ENCODE measurements at regions not wholly inside any gene's neighbourhood (a gene's known extent, or its start where the extent isn't known, plus 50 kb on each side); places are given as distances from the start of the nearest gene placed in this dataset.

- Histone ChIP-seq H3K4me3 (no peak overlapping the region), H3K4me2 (no peak overlapping the region), H3K36me3 (replicated peaks; ENCODE audit: insufficient read depth, low read depth) (no peaks in the 10 kb centered on the region), H3K4me1 (ENCODE audit: insufficient read depth) (no peaks in the 10 kb centered on the region), H3K9me2 (replicated peaks; ENCODE audit: insufficient read depth) (no peaks in the 10 kb centered on the region), H3K79me2 (no peaks in the 10 kb centered on the region), H3K27ac (no peak overlapping the region), H3K27me3 (no peaks in the 10 kb centered on the region), H4K20me1 (ENCODE audit: insufficient read depth, poor library complexity, severe bottlenecking) (no peaks in the 10 kb centered on the region), H2AFZ (no peak overlapping the region), H3K9me3 (ENCODE audit: low read depth) (no peaks in the 10 kb centered on the region)
- 92% methylated on average over 2 of the region's 2 CpGs for WGBS (ENCODE audit: low lambda C conversion rate, missing lambda C conversion rate)
- DNase-seq (ENCODE audit: low spot score) = no peak
- TF ChIP-seq EZH2phosphoT487 (IDR thresholded peaks at IDR 0.05; ENCODE audit: low read depth, severe bottlenecking, unreplicated experiment) (no peak), CTCF (IDR thresholded peaks at IDR 0.05; ENCODE audit: poor library complexity) (no peak), EZH2 (IDR thresholded peaks at IDR 0.05; ENCODE audit: borderline replicate concordance) (no peak)
Observed at GRCh38 chr10:4742217-4742616, 83.8 kb upstream of the AKR1E2 start.

- H3K79me2 ChIP-seq = no peaks in the 10 kb centered on the region
- no peak overlapping the region for H2AFZ ChIP-seq
- H3K9me3 ChIP-seq (ENCODE audit: low read depth) = no peaks in the 10 kb centered on the region
- H4K20me1 ChIP-seq (ENCODE audit: insufficient read depth, poor library complexity, severe bottlenecking) = no peaks in the 10 kb centered on the region
- no peak overlapping the region for H3K4me3 ChIP-seq
- no peaks in the 10 kb centered on the region for H3K27me3 ChIP-seq
- H3K27ac ChIP-seq = no peak overlapping the region
- no peaks in the 10 kb centered on the region for H3K36me3 ChIP-seq (replicated peaks; ENCODE audit: insufficient read depth, low read depth)
- WGBS (ENCODE audit: low lambda C conversion rate, missing lambda C conversion rate) = 64% methylated on average over 2 of the region's 2 CpGs
- no peak for TF ChIP-seq EZH2 (IDR thresholded peaks at IDR 0.05; ENCODE audit: borderline replicate concordance)
- no peak for TF ChIP-seq EZH2phosphoT487 (IDR thresholded peaks at IDR 0.05; ENCODE audit: low read depth, severe bottlenecking, unreplicated experiment)
- no peak for TF ChIP-seq CTCF (IDR thresholded peaks at IDR 0.05; ENCODE audit: poor library complexity)
- H3K4me1 ChIP-seq (ENCODE audit: insufficient read depth) = no peaks in the 10 kb centered on the region
- H3K4me2 ChIP-seq = no peak overlapping the region
- no peaks in the 10 kb centered on the region for H3K9me2 ChIP-seq (replicated peaks; ENCODE audit: insufficient read depth)
- no peak for DNase-seq (ENCODE audit: low spot score)
Observed at GRCh38 chr10:4740471-4740870, 85.5 kb upstream of the AKR1E2 start.

- WGBS (ENCODE audit: low lambda C conversion rate, missing lambda C conversion rate) = 69% methylated on average over 5 of the region's 5 CpGs
- no peaks in the 10 kb centered on the region for H3K36me3 ChIP-seq (replicated peaks; ENCODE audit: insufficient read depth, low read depth)
- no peak for DNase-seq (ENCODE audit: low spot score)
- no peak overlapping the region for H3K27ac ChIP-seq
- no peaks in the 10 kb centered on the region for H4K20me1 ChIP-seq (ENCODE audit: insufficient read depth, poor library complexity, severe bottlenecking)
- H3K9me3 ChIP-seq (ENCODE audit: low read depth) = no peaks in the 10 kb centered on the region
- TF ChIP-seq CTCF (IDR thresholded peaks at IDR 0.05; ENCODE audit: poor library complexity) (no peak), EZH2 (IDR thresholded peaks at IDR 0.05; ENCODE audit: borderline replicate concordance) (no peak), EZH2phosphoT487 (IDR thresholded peaks at IDR 0.05; ENCODE audit: low read depth, severe bottlenecking, unreplicated experiment) (no peak)
- no peaks in the 10 kb centered on the region for H3K4me1 ChIP-seq (ENCODE audit: insufficient read depth)
- H3K4me2 ChIP-seq = no peak overlapping the region
- H3K79me2 ChIP-seq = no peaks in the 10 kb centered on the region
- no peak overlapping the region for H3K4me3 ChIP-seq
- H3K9me2 ChIP-seq (replicated peaks; ENCODE audit: insufficient read depth) = no peaks in the 10 kb centered on the region
- H3K27me3 ChIP-seq = no peaks in the 10 kb centered on the region
- H2AFZ ChIP-seq = no peak overlapping the region
Observed at GRCh38 chr10:4736608-4737007, 89.4 kb upstream of the AKR1E2 start.

GRCh38 chr10:4736183-4736582, 89.8 kb upstream of the AKR1E2 start:
- Histone ChIP-seq H3K27ac (no peak overlapping the region), H3K9me2 (replicated peaks; ENCODE audit: insufficient read depth) (no peaks in the 10 kb centered on the region), H2AFZ (no peak overlapping the region), H3K9me3 (ENCODE audit: low read depth) (no peaks in the 10 kb centered on the region), H3K27me3 (no peaks in the 10 kb centered on the region), H3K4me2 (no peak overlapping the region), H3K4me1 (ENCODE audit: insufficient read depth) (no peaks in the 10 kb centered on the region), H3K79me2 (no peaks in the 10 kb centered on the region), H3K4me3 (no peak overlapping the region), H4K20me1 (ENCODE audit: insufficient read depth, poor library complexity, severe bottlenecking) (no peaks in the 10 kb centered on the region), H3K36me3 (replicated peaks; ENCODE audit: insufficient read depth, low read depth) (no peaks in the 10 kb centered on the region)
- TF ChIP-seq EZH2 (IDR thresholded peaks at IDR 0.05; ENCODE audit: borderline replicate concordance) (no peak), CTCF (IDR thresholded peaks at IDR 0.05; ENCODE audit: poor library complexity) (no peak), EZH2phosphoT487 (IDR thresholded peaks at IDR 0.05; ENCODE audit: low read depth, severe bottlenecking, unreplicated experiment) (no peak)
- DNase-seq (ENCODE audit: low spot score) = no peak
- WGBS (ENCODE audit: low lambda C conversion rate, missing lambda C conversion rate) = 72% methylated on average over 7 of the region's 7 CpGs
